Osteoblast (primary cell): ENCODE measurements at regions not wholly inside any gene's neighbourhood (a gene's known extent, or its start where the extent isn't known, plus 50 kb on each side); places are given as distances from the start of the nearest gene placed in this dataset.

Experiments used
- DNase-seq: peaks from one replicate; pipeline ENCODE4 v3.0.0; 2011; ENCODE audit warnings: low spot score, mixed read lengths; ENCODE audit not compliant: insufficient read length; ENCODE audit errors: missing footprints
- H2AFZ ChIP-seq: 2 replicates; pipeline ENCODE4 v1.6.0; 2011; ENCODE audit warnings: mild to moderate bottlenecking, low read length
- H3K27ac ChIP-seq: 2 replicates; pipeline ENCODE4 v1.5.1; 2011; ENCODE audit warnings: mild to moderate bottlenecking, low read depth, low read length, moderate library complexity
- H3K27me3 ChIP-seq: 2 replicates; pipeline ENCODE4 v1.6.0; 2012; ENCODE audit warnings: mild to moderate bottlenecking, control low read depth, inconsistent platforms, low read length, moderate library complexity; ENCODE audit not compliant: insufficient read depth
- H3K36me3 ChIP-seq: 2 replicates; pipeline ENCODE4 v1.5.1; 2011; ENCODE audit warnings: mild to moderate bottlenecking, low read length, control low read depth, moderate library complexity; ENCODE audit not compliant: insufficient read depth
- H3K4me1 ChIP-seq: 2 replicates; pipeline ENCODE4 v1.5.1; 2011; ENCODE audit warnings: mild to moderate bottlenecking, low read length, control low read depth, moderate library complexity; ENCODE audit not compliant: insufficient read depth
- H3K4me2 ChIP-seq: 2 replicates; pipeline ENCODE4 v1.6.0; 2011; ENCODE audit warnings: mild to moderate bottlenecking, low read length; ENCODE audit not compliant: insufficient read depth
- H3K4me3 ChIP-seq: fragments of 200-600 bp; sonication (generic); 3 replicates; pipeline ENCODE4 v1.5.1; 2012; ENCODE audit warnings: mild to moderate bottlenecking, low read length, inconsistent platforms; ENCODE audit not compliant: insufficient read depth
- H3K79me2 ChIP-seq: 2 replicates; pipeline ENCODE4 v1.6.0; 2012; ENCODE audit warnings: mild to moderate bottlenecking, low read length, control low read depth, inconsistent platforms; ENCODE audit not compliant: insufficient read depth
- H3K9me3 ChIP-seq: 2 replicates; pipeline ENCODE4 v1.5.1; 2011; ENCODE audit warnings: low read depth, low read length, control low read depth
- H4K20me1 ChIP-seq: 2 replicates; pipeline ENCODE4 v1.6.0; 2012; ENCODE audit warnings: mild to moderate bottlenecking, low read length, control low read depth; ENCODE audit not compliant: insufficient read depth
- CTCF ChIP-seq: IDR thresholded peaks from 2 replicates; pipeline ENCODE4 v1.5.1; 2011; ENCODE audit warnings: mild to moderate bottlenecking, low read depth, low read length, moderate library complexity; ENCODE audit errors: extremely low read depth

- Histone ChIP-seq H3K9me3 (no peaks in the 10 kb centered on the region), H3K27ac (no peak overlapping the region), H3K4me3 (no peak overlapping the region), H4K20me1 (no peaks in the 10 kb centered on the region), H2AFZ (no peak overlapping the region), H3K4me2 (no peak overlapping the region), H3K27me3 (no peaks in the 10 kb centered on the region), H3K79me2 (no peaks in the 10 kb centered on the region), H3K4me1 (no peaks in the 10 kb centered on the region), H3K36me3 (no peaks in the 10 kb centered on the region)
- TF ChIP-seq CTCF, result no peak
- no peak for DNase-seq
Observed at GRCh38 chr9:82780017-82780416, 282.9 kb downstream of the RASEF start.

GRCh38 chr9:82781921-82782392 is 281.0 kb downstream of the RASEF start:
- no peaks in the 10 kb centered on the region for H3K27me3 ChIP-seq
- H3K4me3 ChIP-seq, result no peak overlapping the region
- H2AFZ ChIP-seq, result no peak overlapping the region
- DNase-seq, result no peak
- H3K4me2 ChIP-seq, result no peak overlapping the region
- no peaks in the 10 kb centered on the region for H3K9me3 ChIP-seq
- no peaks in the 10 kb centered on the region for H4K20me1 ChIP-seq
- no peak for TF ChIP-seq CTCF
- H3K4me1 ChIP-seq, result no peaks in the 10 kb centered on the region
- no peaks in the 10 kb centered on the region for H3K79me2 ChIP-seq
- no peaks in the 10 kb centered on the region for H3K36me3 ChIP-seq
- H3K27ac ChIP-seq, result no peak overlapping the region

GRCh38 chr9:82783045-82783444 is 279.9 kb downstream of the RASEF start:
- TF ChIP-seq CTCF, result no peak
- Histone ChIP-seq H3K36me3 (no peaks in the 10 kb centered on the region), H3K27me3 (no peaks in the 10 kb centered on the region), H3K4me2 (no peak overlapping the region), H3K27ac (no peak overlapping the region), H4K20me1 (no peaks in the 10 kb centered on the region), H3K4me3 (no peak overlapping the region), H3K4me1 (no peaks in the 10 kb centered on the region), H3K9me3 (no peaks in the 10 kb centered on the region), H3K79me2 (no peaks in the 10 kb centered on the region), H2AFZ (no peak overlapping the region)
- no peak for DNase-seq

- H3K27me3 ChIP-seq, result no peaks in the 10 kb centered on the region
- H3K27ac ChIP-seq, result no peak overlapping the region
- no peak overlapping the region for H3K4me2 ChIP-seq
- no peak overlapping the region for H3K4me3 ChIP-seq
- H3K79me2 ChIP-seq, result no peaks in the 10 kb centered on the region
- H3K9me3 ChIP-seq, result no peaks in the 10 kb centered on the region
- H2AFZ ChIP-seq, result no peak overlapping the region
- H4K20me1 ChIP-seq, result no peaks in the 10 kb centered on the region
- H3K36me3 ChIP-seq, result no peaks in the 10 kb centered on the region
- H3K4me1 ChIP-seq, result no peaks in the 10 kb centered on the region
- TF ChIP-seq CTCF, result no peak
- no peak for DNase-seq
Observed at GRCh38 chr9:82784589-82784988, 278.4 kb downstream of the RASEF start.
